Mesothelial cell of epicardium (in vitro differentiated cells): ENCODE measurements at regions not wholly inside any gene's neighbourhood (a gene's known extent, or its start where the extent isn't known, plus 50 kb on each side); places are given as distances from the start of the nearest gene placed in this dataset.

Experiments
- DNase-seq, 2 experiments: peaks; one replicate each; pipeline ENCODE4 v3.0.0; 2021; ENCODE audit warnings: low spot score in 2 of 2; ENCODE audit not compliant: unreplicated experiment in 2 of 2
- H3K27ac Mint-ChIP-seq: 2 replicates; pipeline ENCODE4 v1.8.0; 2021; ENCODE audit warnings: mixed read lengths
- H3K27me3 Mint-ChIP-seq: 2 replicates; pipeline ENCODE4 v1.8.0; 2021; ENCODE audit warnings: low read depth, mixed read lengths
- H3K36me3 Mint-ChIP-seq: 2 replicates; pipeline ENCODE4 v1.8.0; 2021; ENCODE audit warnings: mixed read lengths
- H3K4me1 Mint-ChIP-seq: 2 replicates; pipeline ENCODE4 v1.8.0; 2021; ENCODE audit warnings: mixed read lengths
- H3K4me3 Mint-ChIP-seq: 2 replicates; pipeline ENCODE4 v1.8.0; 2021; ENCODE audit warnings: mild to moderate bottlenecking, moderate library complexity, mixed read lengths
- H3K9me3 Mint-ChIP-seq: 2 replicates; pipeline ENCODE4 v1.8.0; 2021; ENCODE audit warnings: mixed read lengths
- CTCF ChIP-seq: fragments of 200-600 bp; sonication (generic); IDR thresholded peaks from one replicate; pipeline ENCODE4 v1.5.0; 2021; ENCODE audit warnings: antibody characterized with exemption; ENCODE audit not compliant: unreplicated experiment

- Mint-ChIP-seq H3K27me3 (no peaks in the 10 kb centered on the region), H3K9me3 (no peaks in the 10 kb centered on the region), H3K4me1 (no peaks in the 10 kb centered on the region), H3K4me3 (no peak overlapping the region), H3K36me3 (no peaks in the 10 kb centered on the region), H3K27ac (no peak overlapping the region)
- no peak for TF ChIP-seq CTCF
- no peak for DNase-seq
These were observed 191.7 kb upstream of the EPHA5 start for GRCh38 chr4:65861993-65862392.

GRCh38 chr4:65845199-65845773 lies 175.0 kb upstream of the EPHA5 start:
- Mint-ChIP-seq H3K36me3 (no peaks in the 10 kb centered on the region), H3K27me3 (no peaks in the 10 kb centered on the region), H3K27ac (no peak overlapping the region), H3K9me3 (no peaks in the 10 kb centered on the region), H3K4me1 (no peaks in the 10 kb centered on the region), H3K4me3 (no peak overlapping the region)
- DNase-seq: no peak
- TF ChIP-seq CTCF: no peak

- TF ChIP-seq CTCF: no peak
- H3K4me1 Mint-ChIP-seq: no peaks in the 10 kb centered on the region
- no peak overlapping the region for H3K27ac Mint-ChIP-seq
- no peaks in the 10 kb centered on the region for H3K36me3 Mint-ChIP-seq
- H3K27me3 Mint-ChIP-seq: no peaks in the 10 kb centered on the region
- no peak for DNase-seq
- H3K4me3 Mint-ChIP-seq: no peak overlapping the region
- no peaks in the 10 kb centered on the region for H3K9me3 Mint-ChIP-seq
These were observed 169.1 kb upstream of the EPHA5 start for GRCh38 chr4:65839164-65839931.

- no peaks in the 10 kb centered on the region for H3K4me1 Mint-ChIP-seq
- TF ChIP-seq CTCF: no peak
- DNase-seq: no peak
- no peaks in the 10 kb centered on the region for H3K27me3 Mint-ChIP-seq
- no peaks in the 10 kb centered on the region for H3K9me3 Mint-ChIP-seq
- no peak overlapping the region for H3K27ac Mint-ChIP-seq
- H3K4me3 Mint-ChIP-seq: no peak overlapping the region
- no peaks in the 10 kb centered on the region for H3K36me3 Mint-ChIP-seq
These were observed 164.4 kb upstream of the EPHA5 start for GRCh38 chr4:65834707-65835106.

- DNase-seq: no peak
- TF ChIP-seq CTCF: no peak
- Mint-ChIP-seq H3K36me3 (no peaks in the 10 kb centered on the region), H3K4me1 (no peaks in the 10 kb centered on the region), H3K9me3 (no peaks in the 10 kb centered on the region), H3K4me3 (no peak overlapping the region), H3K27ac (no peak overlapping the region), H3K27me3 (peaks cover 4% of the 10 kb centered on the region)
These were observed 161.5 kb upstream of the EPHA5 start for GRCh38 chr4:65831828-65832227.
